BE2C (cell line): ENCODE measurements at regions not wholly inside any gene's neighbourhood (a gene's known extent, or its start where the extent isn't known, plus 50 kb on each side); places are given as distances from the start of the nearest gene placed in this dataset.

Source experiments
- DNase-seq: peaks from one replicate; pipeline ENCODE4 v3.0.0-alpha.2; 2020
- H3K27me3 ChIP-seq: fragments of 250-450 bp; sonication (Bioruptor Pico); 2 replicates; pipeline ENCODE4 v1.5.1; 2020; ENCODE audit warnings: mild to moderate bottlenecking
- H3K36me3 ChIP-seq: fragments of 250-450 bp; sonication (Bioruptor Pico); 2 replicates; pipeline ENCODE4 v1.5.1; 2020; ENCODE audit warnings: mild to moderate bottlenecking
- H3K4me1 ChIP-seq: fragments of 250-450 bp; sonication (Bioruptor Pico); 2 replicates; pipeline ENCODE4 v1.5.1; 2020
- H3K4me3 ChIP-seq: 2 replicates; pipeline ENCODE4 v1.5.1; 2011; ENCODE audit warnings: low read depth, low read length
- H3K9me3 ChIP-seq: fragments of 250-450 bp; sonication (Bioruptor Pico); 2 replicates; pipeline ENCODE4 v1.5.1; 2020
- TF ChIP-seq, protein P1 (sequence below): IDR thresholded peaks from 2 replicates; pipeline ENCODE4 v1.5.1; 2012; ENCODE audit warnings: mild to moderate bottlenecking, low read depth, low read length

DNA sequence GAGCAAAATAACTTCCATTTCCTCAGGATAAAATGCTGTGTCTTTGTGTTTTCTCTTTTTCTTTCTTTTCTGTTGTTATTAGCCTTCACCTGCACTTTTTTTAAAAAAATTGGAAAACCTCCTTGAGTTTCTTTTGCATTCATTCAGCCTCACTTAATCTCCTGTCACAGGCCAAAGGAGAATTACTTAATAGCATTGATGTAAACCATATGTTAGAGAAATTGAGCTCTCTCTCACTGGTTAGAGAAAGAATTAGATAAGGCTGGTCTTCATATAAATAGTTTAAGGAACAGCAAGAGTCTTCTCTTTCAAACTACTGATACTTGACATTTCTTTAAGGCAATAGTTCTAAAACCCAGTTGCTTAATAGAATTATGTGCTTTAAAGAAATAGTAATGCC lies 564.2 kb downstream of the TFAP2B start:
- Histone ChIP-seq H3K4me3 (no peak overlapping the region), H3K4me1 (no peaks in the 10 kb centered on the region; the same call in 1 of the 2 replicates)

DNA sequence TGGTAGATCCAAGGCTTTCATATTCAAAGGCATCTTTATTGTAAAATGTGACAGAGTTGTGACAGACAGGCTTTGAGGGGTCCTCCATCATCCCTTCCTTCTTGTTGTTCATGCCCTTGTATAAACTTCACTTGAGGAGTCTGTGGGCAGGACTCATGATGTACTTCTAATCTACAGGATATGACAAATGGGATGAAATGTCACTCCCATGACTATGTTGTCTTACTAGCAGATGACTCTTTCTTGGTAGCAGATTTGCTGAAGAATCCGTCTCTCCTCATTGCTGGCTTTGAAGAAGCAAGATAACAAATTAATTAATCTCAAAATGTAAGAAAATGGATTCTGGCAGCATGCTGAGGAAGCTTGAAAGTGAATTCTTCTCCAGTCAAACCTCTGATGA lies 566.1 kb downstream of the TFAP2B start:
- H3K9me3 ChIP-seq: no peaks in the 10 kb centered on the region
- H3K27me3 ChIP-seq: no peaks in the 10 kb centered on the region
- no peaks in the 10 kb centered on the region; the same call in 1 of the 2 replicates for H3K4me1 ChIP-seq
- TF ChIP-seq, protein P1, sequence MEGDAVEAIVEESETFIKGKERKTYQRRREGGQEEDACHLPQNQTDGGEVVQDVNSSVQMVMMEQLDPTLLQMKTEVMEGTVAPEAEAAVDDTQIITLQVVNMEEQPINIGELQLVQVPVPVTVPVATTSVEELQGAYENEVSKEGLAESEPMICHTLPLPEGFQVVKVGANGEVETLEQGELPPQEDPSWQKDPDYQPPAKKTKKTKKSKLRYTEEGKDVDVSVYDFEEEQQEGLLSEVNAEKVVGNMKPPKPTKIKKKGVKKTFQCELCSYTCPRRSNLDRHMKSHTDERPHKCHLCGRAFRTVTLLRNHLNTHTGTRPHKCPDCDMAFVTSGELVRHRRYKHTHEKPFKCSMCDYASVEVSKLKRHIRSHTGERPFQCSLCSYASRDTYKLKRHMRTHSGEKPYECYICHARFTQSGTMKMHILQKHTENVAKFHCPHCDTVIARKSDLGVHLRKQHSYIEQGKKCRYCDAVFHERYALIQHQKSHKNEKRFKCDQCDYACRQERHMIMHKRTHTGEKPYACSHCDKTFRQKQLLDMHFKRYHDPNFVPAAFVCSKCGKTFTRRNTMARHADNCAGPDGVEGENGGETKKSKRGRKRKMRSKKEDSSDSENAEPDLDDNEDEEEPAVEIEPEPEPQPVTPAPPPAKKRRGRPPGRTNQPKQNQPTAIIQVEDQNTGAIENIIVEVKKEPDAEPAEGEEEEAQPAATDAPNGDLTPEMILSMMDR: no peak
- no peak for DNase-seq
- H3K4me3 ChIP-seq: no peak overlapping the region
- no peaks in the 10 kb centered on the region for H3K36me3 ChIP-seq

More for the DNA sequence above, 564.2 kb downstream of the TFAP2B start:
- Histone ChIP-seq H3K27me3 (no peaks in the 10 kb centered on the region), H3K9me3 (no peaks in the 10 kb centered on the region), H3K36me3 (no peaks in the 10 kb centered on the region)
- TF ChIP-seq, protein P1: no peak
- DNase-seq: no peak

DNA sequence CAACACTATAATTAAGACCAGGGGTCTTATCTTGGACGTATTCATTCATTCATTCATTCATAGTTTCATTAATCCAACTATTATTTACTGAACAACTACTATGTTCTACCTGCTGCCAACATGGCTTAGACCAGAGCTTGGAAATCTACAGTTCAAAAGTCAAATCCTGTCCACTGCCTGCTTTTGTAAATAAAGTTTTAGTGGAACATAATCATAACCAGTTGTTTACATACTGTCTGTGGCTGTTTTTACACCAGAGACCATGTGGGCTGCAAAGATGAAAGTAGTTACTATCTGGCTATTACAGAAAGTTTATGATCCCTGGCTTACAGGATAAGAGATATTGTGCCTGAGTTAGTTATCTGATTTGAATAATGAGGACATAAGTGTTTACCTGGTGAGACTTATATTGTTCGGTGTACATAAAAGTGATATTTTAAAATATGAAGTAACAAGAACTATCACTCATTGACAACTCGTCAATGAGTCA lies 567.7 kb downstream of the TFAP2B start:
- Histone ChIP-seq H3K4me3 (no peak overlapping the region), H3K36me3 (no peaks in the 10 kb centered on the region), H3K27me3 (no peaks in the 10 kb centered on the region), H3K9me3 (no peaks in the 10 kb centered on the region), H3K4me1 (no peaks in the 10 kb centered on the region; the same call in 1 of the 2 replicates)
- TF ChIP-seq, protein P1: no peak
- DNase-seq: no peak

DNA sequence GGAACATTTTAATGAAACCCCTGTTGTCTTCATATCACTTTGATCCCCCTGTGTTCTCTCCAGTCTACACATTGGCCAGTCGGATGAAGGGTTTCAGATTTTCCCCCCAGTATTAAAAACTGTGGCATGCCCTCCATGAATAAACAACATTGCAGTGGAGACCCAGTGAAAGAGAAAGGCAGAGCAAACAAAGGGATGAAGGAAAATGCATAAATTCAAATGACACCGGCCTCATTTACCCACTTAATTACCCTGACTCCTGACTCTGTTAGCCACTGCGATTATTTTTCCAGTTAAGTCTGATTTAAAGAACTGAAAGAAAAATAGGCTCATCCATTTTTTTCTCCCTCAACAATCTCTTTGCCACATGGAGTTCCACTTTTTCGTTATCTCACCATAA lies 569.2 kb downstream of the TFAP2B start:
- no peak for DNase-seq

DNA sequence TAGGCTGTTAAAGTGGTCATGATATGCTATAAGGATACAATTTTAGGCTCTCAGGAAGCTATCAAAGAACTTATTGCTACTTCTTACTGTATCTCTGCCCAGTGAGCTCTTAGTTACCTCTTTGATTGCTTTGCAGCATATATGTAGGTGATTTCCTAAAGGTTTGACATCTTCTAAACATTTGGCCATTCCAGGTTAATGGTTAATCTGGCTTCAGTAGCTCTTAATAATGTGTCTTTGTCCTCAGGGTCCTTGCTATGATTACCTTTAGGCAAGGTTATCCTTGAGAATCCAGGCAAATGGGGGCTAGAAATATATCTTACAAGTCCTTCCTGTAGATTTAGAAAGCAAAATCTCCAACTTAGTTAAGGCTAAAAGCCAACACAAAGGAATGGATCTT lies 575.4 kb downstream of the TFAP2B start:
- DNase-seq: no peak
- H3K27me3 ChIP-seq: no peaks in the 10 kb centered on the region
- no peaks in the 10 kb centered on the region for H3K36me3 ChIP-seq
- H3K9me3 ChIP-seq: no peaks in the 10 kb centered on the region
- TF ChIP-seq, protein P1: no peak
- no peak overlapping the region for H3K4me3 ChIP-seq
- no peaks in the 10 kb centered on the region for H3K4me1 ChIP-seq

More for the DNA sequence above, 569.2 kb downstream of the TFAP2B start:
- no peaks in the 10 kb centered on the region for H3K36me3 ChIP-seq
- TF ChIP-seq, protein P1: no peak
- no peaks in the 10 kb centered on the region for H3K9me3 ChIP-seq
- H3K4me1 ChIP-seq: no peaks in the 10 kb centered on the region; the same call in 1 of the 2 replicates
- H3K4me3 ChIP-seq: no peak overlapping the region
- no peaks in the 10 kb centered on the region for H3K27me3 ChIP-seq

DNA sequence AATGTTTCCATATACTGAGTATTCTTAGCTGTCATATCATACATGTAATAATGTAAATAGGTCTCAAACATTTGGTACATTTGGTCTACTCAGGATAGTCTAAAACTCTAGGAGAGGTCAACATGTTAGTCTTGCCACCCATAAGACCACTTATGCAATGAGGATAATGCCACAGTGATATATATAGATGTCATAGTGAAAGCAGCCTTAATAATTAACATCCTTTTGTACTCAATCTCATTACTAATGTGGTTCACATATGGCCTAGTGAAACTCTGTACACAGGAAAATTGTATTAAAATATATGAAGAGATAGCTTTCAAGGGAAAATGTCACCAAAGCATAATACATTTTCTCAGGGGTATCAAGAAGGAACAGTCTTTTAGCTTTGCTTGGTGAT lies 577.9 kb downstream of the TFAP2B start:
- Histone ChIP-seq H3K4me1 (no peaks in the 10 kb centered on the region), H3K27me3 (no peaks in the 10 kb centered on the region), H3K4me3 (no peak overlapping the region), H3K9me3 (no peaks in the 10 kb centered on the region), H3K36me3 (no peaks in the 10 kb centered on the region)
- TF ChIP-seq, protein P1: no peak
- no peak for DNase-seq
